Left kidney (tissue), 1 donor: ENCODE measurements at regions not wholly inside any gene's neighbourhood (a gene's known extent, or its start where the extent isn't known, plus 50 kb on each side); places are given as distances from the start of the nearest gene placed in this dataset.
"Not testable (repeated sequence)": the region's sequence is repeated elsewhere in the genome, so short reads cannot be mapped to it uniquely, and the experiment has no call there.

Experiments used
- DNase-seq: peaks from one replicate; pipeline ENCODE4 v3.0.0-alpha.2; 2013

DNA sequence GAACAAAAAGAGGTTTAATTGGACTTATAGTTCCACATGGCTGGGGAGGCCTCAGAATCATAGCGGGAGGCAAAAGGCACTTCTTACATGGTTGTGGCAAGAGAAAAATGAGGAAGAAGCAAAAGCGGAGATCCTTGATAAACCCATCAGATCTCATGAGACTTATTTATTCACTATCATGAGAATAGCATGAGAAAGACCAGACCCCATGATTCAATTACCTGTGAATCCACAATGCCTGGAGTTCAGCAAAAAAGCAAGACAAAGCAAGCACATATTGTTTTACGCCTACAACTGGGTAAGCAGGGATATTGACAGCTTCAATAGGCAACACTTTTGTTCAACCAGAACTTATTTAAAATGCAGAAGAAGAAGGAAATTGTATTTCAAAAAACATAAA is 218.2 kb downstream of the RPL10L start:
- DNase-seq: no peak

DNA sequence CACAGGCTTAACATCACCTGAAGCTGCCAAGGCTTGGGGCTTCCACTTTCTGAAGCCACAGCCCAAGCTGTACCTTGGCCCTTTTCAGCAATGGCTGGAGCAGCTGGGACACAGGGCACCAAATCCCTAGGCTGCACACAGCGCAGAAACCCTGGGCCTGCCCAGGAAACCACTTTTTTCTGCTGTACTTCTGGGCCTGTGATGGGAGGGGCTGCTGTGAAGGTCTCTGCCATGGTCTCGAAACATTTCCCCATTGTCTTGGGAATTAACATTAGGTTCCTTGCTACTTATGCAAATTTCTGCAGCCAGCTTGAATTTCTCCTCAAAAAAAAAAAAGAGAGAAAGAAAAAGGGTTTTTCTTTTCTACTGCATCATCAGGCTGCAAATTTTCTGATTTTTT is 219.1 kb downstream of the RPL10L start:
- no peak for DNase-seq

DNA sequence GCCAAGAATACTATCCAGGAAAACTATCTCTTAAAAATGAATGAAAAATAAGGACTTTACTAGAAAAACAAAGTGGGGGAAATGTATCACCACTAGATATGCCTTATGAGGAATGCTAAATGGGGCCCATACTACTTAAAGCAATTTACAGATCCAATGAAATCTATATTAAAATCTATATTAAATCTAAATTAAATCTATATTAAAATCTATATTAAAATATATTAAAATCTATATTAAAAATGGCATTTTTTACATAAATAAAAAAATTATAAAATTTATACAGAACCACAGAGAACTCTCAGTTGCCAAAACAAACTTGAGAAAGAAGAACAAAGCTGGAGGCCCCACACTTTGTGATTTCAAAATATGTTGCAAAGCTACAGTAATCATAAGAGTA is 234.5 kb downstream of the RPL10L start:
- no peak for DNase-seq

DNA sequence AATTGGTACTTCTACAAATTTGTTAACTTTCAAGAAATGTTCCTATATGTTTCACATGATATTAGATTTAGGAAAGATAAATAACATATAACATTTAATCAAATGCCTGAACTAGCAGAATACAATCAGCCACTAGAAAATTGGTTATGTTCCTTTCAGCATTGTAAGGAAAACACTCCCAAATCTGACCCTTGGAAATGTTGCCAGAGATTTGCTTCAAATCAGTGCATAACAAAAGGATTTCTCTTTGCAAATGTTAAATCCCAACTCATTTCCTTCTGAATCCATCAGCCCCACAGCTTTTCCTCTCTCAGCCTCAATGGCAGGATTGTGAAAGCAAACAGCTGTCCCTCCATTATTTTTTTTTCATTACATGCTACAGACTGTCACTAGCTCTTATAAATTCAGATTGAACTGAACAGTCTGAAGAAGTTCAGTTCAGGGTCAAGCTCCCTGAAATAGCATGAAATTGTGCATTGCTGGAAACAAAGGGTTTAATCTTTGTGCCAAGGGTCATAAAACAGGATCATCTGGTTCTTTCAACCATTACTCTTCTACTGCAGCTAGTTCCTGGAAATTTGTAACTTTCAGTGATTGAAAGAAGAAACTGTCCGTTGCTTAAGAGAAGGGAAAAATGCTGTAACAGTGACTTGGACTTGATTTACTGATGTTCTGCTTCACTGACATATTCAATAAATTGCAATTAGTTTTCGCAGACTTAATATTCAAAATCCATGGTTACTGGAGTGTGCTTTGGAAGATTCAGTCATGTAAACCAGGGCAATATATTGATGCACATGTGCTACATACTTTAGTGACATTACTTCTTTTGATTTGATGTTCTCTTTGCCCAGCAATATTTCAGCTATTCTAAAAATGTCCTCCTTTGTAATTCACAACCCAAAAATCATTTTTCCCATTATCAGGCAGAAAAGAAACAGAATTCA is 246.4 kb downstream of the RPL10L start:
- peak; percentile 69 for DNase-seq

DNA sequence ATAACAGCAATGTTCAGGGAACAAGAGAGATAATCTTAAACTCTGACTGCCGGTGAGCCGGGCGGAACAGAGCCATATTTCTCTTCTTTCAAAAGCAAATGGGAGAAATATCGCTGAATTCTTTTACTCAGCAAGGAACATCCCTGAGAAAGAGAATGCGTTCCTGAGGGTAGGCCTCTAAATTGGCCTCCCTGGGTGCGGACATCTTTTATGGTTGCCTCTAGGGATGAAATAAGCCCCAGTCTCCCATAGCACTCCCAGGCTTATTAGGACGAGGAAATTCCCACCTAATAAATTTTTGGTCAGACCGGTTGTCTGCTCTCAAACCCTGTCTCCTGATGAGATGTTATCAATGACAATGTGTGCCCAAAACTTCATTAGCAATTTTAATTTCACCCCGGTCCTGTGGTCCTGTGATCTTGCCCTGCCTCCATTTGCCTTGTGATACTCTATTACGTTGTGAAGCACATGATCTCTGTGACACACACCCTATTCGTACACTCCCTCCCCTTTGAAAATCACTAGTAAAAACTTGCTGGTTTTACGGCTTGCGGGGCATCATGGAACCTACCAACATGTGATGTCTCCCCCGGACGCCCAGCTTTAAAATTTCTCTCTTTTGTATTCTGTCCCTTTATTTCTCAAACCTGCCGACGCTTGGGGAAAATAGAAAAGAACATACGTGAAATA is 249.4 kb downstream of the RPL10L start:
- DNase-seq: not testable (repeated sequence)

DNA sequence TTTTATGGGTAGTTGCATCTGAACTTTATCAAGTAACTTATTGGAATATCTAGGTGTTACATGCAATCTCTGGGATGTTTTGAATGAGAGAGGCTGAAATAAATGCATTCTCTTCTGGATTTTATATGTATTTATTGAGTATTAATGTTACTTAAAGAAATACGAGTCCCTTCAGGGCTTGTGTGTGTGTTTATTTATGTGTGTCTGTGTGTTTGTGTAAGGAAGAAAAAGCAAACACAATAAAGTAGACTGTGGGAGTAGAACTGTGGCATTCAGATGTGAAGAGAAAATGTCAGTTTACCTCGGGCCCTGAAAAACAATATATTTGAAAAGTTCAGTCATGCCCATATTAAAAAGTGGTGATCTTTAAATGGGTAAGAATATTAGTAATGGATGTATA is 250.5 kb downstream of the RPL10L start:
- DNase-seq: no peak

DNA sequence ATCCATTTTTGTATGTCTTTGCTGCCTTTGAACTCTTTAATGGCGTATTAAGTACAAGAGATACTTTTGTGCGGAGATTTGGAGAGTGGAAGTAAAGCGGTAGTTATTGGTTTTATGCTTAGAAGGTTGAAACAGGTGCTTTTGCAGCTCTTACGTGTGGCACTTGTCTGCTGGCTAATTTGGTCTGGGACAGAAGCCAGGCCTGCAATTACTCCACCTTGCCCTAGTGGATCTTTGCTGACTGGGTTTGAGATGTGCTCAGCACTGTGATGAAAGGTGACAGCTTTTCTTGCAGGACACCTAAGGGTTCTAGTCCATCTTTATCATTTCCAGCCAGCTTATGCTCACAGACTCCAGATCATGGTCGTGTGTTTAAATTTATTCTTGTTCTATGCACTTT is 252.5 kb downstream of the RPL10L start:
- no peak for DNase-seq

DNA sequence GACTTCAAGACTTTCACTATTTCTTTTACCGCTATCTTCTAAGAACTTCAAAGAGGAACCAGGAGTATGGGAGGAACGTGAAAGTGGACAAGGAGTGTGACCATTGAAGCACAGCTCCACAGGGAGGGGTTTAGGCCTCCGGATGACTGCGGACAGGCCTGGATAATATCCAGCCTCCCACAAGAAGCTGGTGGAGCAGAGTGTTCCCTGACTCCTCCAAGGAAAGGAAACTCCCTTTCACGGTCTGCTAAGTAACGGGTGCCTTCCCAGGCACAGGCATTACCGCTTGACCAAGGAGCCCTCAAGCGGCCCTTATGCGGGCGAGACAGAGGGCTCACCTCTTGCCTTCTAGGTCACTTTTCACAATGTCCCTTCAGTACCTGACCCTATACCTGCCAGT is 267.0 kb downstream of the RPL10L start:
- DNase-seq: no peak

DNA sequence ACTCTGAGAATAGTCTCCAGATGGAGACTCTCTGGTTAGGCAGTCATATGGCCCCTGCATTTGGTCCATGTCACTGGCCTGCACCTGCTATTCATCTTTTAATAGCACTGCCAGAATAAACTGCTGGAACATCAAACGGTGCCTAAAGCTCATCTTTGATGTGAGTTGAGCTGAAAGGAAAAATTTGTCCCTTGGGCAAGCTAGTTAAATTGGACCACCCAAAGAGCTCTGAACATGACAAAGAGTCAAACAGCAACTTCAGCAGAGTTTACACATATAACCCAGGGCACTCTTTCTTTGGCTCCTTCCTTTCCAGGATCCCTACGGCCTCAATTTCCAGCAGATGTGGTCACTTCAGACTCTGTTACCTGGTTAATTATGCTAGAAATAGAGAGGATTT is 269.9 kb downstream of the RPL10L start:
- DNase-seq: no peak

DNA sequence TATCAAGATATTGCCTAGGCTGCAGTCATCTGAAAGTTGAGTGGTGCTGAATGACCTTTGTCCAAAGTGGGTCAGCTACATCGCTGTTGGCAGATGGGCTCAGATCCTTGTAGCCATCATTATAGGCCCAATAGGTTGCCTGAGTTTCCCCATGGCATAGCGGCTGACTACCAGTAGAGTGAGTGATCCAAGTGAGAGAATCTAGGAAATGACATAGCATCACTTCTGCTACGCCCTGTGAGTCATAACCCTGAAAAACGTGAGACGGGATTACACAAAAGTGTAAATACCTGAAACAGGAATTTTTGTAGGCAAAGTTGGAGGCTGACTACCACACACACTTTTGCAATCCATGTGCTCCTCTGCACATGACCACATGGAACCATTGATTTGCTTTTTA is 273.3 kb downstream of the RPL10L start:
- DNase-seq: no peak

DNA sequence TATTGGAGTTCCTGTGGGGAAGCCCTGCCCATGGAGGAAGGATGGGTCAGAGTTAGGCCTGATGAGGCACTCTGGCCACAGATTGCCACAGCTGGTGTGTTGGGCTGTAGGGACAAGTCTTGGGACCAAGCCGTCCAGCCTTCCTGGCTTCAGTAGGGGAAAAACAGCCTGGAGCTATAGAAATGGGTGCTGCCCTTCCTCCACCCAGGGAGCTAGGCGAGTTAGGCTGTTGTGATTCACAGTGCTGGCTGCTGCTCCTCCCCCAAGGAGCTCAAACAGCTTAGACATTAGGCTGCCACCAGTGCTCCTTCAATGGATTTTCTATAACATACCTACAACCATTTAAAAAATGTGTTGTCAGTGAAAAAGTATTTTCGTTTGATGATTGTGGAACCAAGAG is 274.3 kb downstream of the RPL10L start:
- DNase-seq: no peak

DNA sequence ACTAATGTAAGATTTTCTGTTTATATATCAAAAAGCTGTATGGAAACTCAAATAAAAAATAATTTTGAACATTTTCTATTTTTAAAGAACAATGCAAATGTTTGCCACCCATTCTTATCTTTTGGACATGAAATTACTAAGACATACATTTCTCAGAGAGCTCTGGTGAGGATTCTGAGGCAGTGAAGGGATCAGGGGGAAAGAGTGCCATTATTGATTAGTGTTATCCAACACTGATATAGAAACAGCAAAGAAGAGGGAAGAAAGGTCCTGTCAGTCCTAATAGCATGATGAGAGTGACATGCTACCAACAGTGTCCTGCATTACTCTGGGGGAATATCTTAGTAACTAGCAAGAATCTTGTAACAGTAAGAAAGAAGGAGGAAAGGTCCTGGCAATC is 282.2 kb downstream of the RPL10L start:
- no peak for DNase-seq

DNA sequence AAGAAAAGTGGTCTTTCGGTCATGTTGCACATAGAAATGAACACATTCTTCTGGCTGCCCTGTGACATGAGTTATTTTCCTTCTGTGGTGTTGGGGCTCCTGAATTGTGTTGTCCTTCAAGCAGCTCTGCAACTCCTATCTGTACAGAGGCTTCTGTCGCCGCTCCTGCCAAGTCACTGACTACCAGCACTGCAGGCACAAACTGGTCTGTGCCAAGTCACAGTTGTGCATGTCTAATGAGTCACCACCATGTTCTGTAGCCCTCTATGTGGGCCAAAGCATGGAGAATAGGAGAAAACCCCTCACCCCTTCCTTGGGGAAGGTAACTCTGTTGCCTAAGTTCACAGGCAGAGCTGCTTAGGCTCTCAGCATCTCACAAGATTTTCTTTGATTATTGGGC is 283.3 kb downstream of the RPL10L start:
- no peak for DNase-seq

DNA sequence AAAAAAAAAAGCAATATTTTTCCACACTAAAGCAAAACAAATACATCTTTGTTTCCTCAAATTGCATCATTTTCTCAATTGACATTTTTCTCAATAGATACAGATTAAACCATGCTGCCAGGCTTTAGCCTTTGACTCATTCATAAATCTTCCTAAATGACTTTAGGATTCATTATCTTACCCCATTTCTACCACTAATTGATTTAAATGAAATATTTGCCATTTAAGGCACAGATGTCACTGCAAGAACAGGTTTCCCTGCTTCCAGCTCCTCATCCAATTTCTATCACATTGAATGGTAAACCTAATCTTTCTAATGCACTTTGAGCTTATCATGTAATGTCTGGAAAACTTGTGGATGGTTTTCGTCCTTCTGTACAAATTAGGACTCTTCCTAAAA is 298.7 kb downstream of the RPL10L start:
- DNase-seq: no peak

DNA sequence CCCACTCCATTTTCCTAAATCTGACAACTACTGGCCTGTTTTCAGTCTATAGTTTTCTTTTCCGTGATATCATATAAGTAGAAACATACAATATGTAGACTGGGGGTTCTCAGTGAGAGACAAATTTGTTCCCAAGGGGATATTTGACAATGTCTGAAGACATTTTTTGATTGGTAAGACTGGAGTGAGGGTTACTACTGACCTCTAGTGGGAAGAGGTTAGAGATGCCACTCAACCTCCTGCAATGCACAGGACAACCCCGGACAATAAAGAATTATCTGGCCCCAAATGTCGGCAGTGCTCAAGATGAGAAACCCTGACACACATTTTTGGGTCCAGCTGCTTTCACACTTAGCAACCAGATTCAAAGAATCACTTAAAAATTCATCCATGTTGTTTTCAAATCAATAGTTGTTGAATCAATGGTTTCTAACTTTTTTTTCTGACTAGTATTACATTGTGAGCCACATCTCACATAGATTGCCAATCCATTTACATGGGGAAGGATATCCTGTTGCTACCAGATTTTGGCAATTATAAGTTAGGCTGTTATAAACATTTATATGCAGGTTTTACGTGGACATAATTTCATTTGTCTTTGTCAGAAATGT is 307.1 kb downstream of the RPL10L start:
- DNase-seq: no peak

DNA sequence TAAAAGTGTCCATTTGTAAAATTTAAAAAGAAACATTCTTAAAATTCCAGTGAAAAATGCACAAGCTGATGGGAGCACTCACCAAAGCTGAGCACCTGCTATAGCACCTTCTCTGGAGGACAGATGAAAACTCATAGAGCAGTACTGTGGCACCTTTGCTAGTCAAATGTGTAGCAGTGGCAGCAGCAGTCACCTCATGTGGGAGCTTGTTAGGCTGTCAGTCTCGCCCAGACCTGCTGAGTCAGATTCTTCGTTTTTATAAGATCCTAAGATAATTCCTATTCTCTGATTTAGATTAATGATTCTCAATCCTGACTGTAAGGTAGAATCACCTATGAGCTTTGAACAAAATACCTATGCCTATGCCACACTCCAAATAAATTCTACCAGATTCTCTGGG is 325.8 kb downstream of the RPL10L start:
- no peak for DNase-seq

DNA sequence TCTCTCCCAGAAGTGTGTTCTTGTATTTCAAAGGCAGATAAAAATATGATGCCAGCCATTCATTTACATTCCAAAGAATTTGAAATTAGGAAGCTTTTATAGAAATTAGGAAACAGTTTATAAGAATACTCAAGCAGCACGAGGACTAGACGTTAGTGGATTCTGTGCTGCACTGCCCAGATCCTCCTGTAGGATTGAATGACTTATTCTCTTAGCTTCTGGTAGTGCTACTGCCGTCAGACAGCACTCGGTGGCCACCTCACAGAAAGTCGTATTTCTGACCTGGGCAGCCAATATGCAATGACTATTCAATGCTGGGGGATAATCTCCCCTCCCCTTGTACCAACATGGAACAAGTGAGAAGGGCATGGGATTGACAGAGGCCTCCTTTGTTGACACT is 326.4 kb downstream of the RPL10L start:
- no peak for DNase-seq

DNA sequence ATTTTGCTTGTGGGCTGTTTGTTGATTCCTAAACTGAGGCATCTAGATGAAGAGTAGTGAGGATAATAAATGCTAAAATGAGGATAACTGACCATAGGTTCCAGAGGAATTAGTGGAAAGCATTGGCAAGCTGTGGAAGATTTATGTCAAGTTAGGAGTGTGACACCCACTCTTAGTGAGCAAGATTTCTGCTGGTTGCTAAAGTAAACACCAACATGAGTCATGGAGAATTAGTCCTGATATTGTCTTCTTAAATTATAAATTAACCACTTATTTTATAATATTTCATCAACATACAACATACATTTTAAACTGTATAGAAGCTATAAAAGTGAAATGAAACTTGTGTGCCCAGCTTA is 328.2 kb downstream of the RPL10L start:
- DNase-seq: no peak

DNA sequence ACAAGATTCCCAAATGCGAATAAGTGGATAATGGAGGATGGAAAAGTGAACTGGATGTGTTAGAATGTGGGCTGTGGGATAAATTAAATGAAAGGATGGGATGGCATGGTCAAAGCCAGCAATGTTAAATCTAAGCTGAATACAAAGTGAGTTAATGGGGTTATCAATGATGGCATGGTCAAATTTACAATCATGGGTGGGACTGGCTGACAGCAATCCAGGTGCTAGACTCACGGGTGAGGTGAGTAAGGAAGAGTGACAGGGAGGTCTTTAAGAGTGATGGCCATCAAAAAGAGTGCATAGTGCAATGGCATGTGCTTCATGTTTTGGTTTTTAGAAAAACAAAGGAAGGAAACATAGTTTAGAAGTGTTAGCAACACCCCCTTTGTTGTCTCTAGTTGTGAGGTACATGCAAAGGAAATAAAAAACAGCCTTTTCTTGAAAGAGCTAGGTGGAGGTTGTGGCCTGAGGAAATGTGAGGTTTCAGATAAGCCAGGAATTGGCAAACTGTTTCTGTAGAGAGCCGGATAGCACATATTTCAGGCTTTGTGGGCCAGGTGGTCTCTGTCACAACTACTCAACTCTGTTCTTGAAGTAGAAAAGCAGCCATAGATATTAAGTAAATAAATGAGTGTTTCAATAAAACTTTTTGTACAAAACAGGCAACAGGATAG is 328.7 kb downstream of the RPL10L start:
- DNase-seq: peak; percentile 41

DNA sequence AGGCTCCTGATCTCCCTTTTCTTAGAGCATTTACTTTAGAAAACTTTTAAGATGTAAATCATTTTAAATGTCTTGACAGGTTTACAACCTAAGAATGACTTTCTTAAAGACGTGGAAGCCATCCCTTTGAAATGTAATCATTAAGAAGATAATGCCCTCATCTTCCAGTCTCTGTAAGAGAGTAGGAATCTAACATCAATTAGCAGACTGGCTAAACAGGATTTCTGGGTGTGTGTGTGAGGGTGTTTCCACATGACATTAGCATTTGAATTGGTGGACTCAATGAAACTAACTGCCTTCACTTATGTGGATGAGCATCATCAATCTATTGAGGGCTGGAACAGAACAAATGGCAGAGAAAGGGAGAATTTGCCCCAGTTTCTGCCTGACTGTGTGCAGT is 329.5 kb downstream of the RPL10L start:
- DNase-seq: no peak

DNA sequence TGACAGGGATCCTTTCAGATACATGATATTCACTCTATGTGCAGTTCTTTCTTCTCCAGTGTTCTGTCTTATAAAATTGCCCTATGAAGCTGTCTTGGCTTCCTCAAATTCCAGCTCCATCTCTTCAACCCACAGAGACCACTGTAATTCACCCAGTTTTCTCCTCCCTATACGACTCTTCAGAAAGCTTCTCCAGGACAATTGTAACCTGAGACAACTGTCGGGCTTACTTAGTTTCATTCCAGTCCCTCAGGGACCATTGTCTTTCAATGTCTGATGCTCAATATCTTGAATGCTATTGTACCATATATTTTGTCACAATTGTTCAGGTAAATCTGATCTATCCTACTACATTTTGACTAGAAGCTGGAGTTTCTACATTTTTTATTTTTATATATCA is 345.3 kb downstream of the RPL10L start:
- no peak for DNase-seq

DNA sequence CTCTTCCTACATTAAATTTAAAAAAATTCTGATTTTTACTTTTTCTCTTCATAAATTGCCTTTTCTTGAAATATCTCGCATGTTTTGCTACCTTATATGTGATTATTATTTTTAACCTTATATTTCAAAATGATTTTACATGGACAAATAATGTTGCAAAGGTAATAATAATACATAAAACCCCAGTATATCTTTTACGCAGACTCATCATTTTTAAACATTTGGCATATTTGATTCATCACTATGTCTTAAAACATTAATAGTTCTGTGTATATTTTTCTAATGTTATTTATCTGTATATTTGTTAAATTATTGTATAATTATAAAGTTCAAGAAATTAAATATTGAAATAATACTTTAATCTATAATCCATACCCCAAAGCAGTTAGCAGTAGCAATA is 350.8 kb downstream of the RPL10L start:
- DNase-seq: no peak

DNA sequence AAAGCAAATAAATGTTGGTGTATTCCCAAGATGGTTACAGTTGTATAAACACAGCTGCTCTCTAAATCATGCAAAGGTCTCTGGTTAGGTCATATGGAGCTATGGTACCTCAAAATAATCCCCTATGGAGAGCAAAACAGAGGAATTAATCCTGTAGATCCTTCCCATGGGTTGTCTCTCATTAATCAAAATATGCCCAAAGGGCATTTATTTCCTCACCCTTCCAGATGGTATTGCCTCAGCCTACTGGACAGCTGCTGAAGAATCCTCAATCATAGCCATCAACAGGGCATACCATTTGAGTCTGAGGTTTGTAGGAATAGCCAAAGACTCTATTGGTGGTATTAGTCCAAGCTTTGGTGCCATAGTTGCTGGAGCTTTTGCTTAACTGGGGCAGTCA is 360.9 kb downstream of the RPL10L start:
- DNase-seq: no peak
